ENCODE measurements at regions not wholly inside any gene's neighbourhood (a gene's known extent, or its start where the extent isn't known, plus 50 kb on each side); places are given as distances from the start of the nearest gene placed in this dataset.

- Histone ChIP-seq H3K79me2 (ENCODE audit: insufficient read depth, low read length) (peaks cover 2% of the 10 kb centered on the region; the same call in 1 of the 2 replicates), H4K5ac (ENCODE audit: insufficient read length, low read depth, low read length) (no peak overlapping the region), H3K27ac (ENCODE audit: insufficient read length, low read depth, low read length) (no peak overlapping the region), H2AK5ac (ENCODE audit: insufficient read length, low read length) (no peak overlapping the region), H3K4me2 (ENCODE audit: insufficient read depth, insufficient read length, low read length) (no peak overlapping the region), H2AFZ (ENCODE audit: low read length) (no peak overlapping the region), H3K27me3 (ENCODE audit: insufficient read depth, low read length) (no peaks in the 10 kb centered on the region), H4K20me1 (ENCODE audit: control insufficient read depth, insufficient read depth, insufficient read length) (no peaks in the 10 kb centered on the region), H2BK15ac (ENCODE audit: low read depth, low read length) (no peak overlapping the region), H3K4me1 (ENCODE audit: insufficient read depth, low read length) (no peaks in the 10 kb centered on the region; the same call in 1 of the 2 replicates), H3K4ac (ENCODE audit: low read depth, low read length) (no peak overlapping the region), H4K91ac (ENCODE audit: insufficient read length, low read depth, low read length) (no peak overlapping the region), H3K56ac (ENCODE audit: insufficient read length, low read depth, low read length) (no peak overlapping the region), H3K23me2 (ENCODE audit: insufficient read length, low read depth, low read length, poor library complexity, severe bottlenecking) (no peaks in the 10 kb centered on the region), H3K14ac (ENCODE audit: insufficient read depth, low read length) (no peak overlapping the region), H2BK120ac (ENCODE audit: low read depth, low read length, poor library complexity, severe bottlenecking) (no peak overlapping the region), H3K9me3 (ENCODE audit: control insufficient read depth, low read depth, low read length) (no peaks in the 10 kb centered on the region), H2BK20ac (ENCODE audit: low read depth, low read length, poor library complexity, severe bottlenecking) (no peak overlapping the region), H3K23ac (ENCODE audit: insufficient read length, low read depth, low read length) (no peak overlapping the region), H3T11ph (ENCODE audit: low read length) (no peak overlapping the region), H3K79me1 (ENCODE audit: insufficient read depth, low read depth, low read length, poor library complexity, severe bottlenecking) (peaks cover 3% of the 10 kb centered on the region), H3K18ac (ENCODE audit: insufficient read length, low read depth, low read length) (no peak overlapping the region), H2BK12ac (ENCODE audit: insufficient read length, low read depth, low read length) (no peak overlapping the region), H3K9ac (ENCODE audit: extremely low read depth, insufficient read length, low read length) (no peak overlapping the region), H2BK5ac (ENCODE audit: insufficient read length, low read length) (no peak overlapping the region), H4K8ac (replicated peaks; ENCODE audit: insufficient read length, low read depth, low read length) (no peak overlapping the region)
- DNase-seq = no peak
- H3K27ac Mint-ChIP-seq = no peak overlapping the region
- H3K9me3 Mint-ChIP-seq = peaks cover 0 to 4% of the 10 kb centered on the region in 2 experiments; a peak in 1 of 5 replicates
- peaks cover 0 to 6% (median 0%) of the 10 kb centered on the region in 3 experiments; a peak in 2 of 7 replicates for H3K36me3 Mint-ChIP-seq (ENCODE audit: insufficient read depth in 1 of 3, low read depth in 3 of 3)
- H3K27me3 Mint-ChIP-seq (ENCODE audit: low read depth) = no peaks in the 10 kb centered on the region
- no peak for TF ChIP-seq CTCF (conservative IDR thresholded peaks at IDR 0.05)
- WGBS (ENCODE audit: extremely low coverage, insufficient read length, low lambda C conversion rate) = no CpG with 5 or more reads among the region's 1 CpG
- no peak overlapping the region for H3K4me3 Mint-ChIP-seq
- 0 out of 4 replicates have a peak, but pooled peaks cover 0 to under 1% of the 10 kb centered on the region in 2 experiments for H3K4me1 Mint-ChIP-seq
Observed at GRCh38 chr2:144320491-144320890, 199.4 kb downstream of the ZEB2 start.

Data from H9 (cell line).